ENCODE measurements at regions not wholly inside any gene's neighbourhood (a gene's known extent, or its start where the extent isn't known, plus 50 kb on each side); places are given as distances from the start of the nearest gene placed in this dataset.

DNA sequence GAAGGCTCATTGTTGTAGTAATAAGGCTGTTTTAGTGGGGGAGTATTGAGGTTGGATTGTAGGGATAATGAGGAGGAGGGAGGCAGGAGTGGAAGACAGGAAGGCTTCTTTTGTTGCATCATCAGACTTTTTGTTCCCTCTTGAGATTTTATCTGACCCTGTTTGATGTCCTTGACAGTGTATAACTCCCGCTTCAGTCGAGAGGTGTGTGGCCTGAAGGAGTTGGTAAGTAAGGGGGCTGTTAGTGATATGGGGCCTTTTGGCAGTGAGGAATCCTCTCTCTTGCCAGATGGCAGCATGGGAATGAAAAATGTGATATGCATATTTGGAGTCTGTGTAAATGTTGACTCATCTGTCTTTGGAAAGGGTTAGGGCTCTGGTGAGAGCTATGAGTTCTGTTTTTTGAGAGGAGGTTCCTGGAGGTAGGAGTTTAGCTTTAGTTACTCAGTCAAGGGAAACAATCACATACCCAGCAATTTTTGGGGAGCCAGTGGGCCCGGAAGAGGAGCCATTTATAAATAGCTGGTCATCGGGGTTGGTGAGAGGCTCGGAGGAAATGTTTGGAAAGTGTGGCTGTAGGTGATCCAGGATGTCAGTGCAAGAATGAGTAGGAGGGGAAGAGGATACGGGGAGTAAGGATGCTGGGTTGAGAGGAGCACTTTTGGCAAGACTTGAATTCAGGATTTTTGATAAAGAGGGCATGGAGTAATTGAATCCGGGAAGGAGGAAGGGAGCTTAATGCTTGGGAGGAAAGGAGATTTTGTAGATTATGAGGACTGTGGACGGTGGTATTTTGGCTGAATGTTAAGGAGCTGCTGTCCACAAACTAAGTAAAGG lies 136.7 kb upstream of the ETV3 start:
- no peak for DNase-seq (ENCODE audit: low read depth)
- no peaks in the 10 kb centered on the region for H3K36me3 ChIP-seq (ENCODE audit: control insufficient read depth, insufficient read depth, low read length)
- TF ChIP-seq, protein P1, sequence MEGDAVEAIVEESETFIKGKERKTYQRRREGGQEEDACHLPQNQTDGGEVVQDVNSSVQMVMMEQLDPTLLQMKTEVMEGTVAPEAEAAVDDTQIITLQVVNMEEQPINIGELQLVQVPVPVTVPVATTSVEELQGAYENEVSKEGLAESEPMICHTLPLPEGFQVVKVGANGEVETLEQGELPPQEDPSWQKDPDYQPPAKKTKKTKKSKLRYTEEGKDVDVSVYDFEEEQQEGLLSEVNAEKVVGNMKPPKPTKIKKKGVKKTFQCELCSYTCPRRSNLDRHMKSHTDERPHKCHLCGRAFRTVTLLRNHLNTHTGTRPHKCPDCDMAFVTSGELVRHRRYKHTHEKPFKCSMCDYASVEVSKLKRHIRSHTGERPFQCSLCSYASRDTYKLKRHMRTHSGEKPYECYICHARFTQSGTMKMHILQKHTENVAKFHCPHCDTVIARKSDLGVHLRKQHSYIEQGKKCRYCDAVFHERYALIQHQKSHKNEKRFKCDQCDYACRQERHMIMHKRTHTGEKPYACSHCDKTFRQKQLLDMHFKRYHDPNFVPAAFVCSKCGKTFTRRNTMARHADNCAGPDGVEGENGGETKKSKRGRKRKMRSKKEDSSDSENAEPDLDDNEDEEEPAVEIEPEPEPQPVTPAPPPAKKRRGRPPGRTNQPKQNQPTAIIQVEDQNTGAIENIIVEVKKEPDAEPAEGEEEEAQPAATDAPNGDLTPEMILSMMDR (IDR thresholded peaks at IDR 0.05; ENCODE audit: insufficient read depth, low read length, poor library complexity, severe bottlenecking), result no peak
- H3K27me3 ChIP-seq (ENCODE audit: control insufficient read depth, insufficient read depth, low read length), result peaks cover 17% of the 10 kb centered on the region
- H3K4me3 ChIP-seq (ENCODE audit: low read depth, low read length), result no peak overlapping the region

DNA sequence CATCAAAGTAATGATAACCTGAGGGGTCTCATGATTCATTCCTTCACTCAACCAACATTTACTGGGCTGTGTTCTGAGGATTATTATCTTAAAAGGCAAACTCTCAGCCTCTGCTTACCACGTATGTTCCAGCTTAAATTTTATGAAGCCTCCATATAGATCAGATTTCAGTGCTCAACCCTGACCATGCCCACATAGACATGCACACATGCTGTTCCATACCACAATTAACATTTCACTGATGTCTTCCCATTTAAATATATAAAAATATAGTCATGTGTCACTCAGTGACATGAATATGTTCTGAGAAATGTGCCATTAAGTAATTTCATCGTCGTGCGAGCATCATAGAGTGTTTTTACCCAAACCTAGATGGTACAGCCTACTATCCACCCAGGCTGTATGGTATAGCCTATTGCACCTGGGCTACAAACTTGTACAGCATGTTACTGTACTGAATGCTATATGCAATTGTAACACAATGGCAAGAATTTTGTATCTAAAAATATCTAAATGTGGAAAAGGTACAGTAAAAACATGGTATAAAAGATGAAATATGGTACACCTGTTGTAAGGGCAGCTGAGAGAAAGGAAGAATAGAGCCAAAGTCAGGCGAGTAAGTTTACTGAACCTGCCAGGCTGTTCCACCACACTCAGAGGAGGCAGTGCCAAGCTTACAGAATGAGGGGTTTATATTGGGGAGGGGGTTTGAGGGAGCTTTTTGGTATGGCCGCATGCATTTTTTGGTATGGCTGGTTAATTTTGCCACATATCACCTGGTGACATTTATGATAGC lies 134.7 kb upstream of the ETV3 start:
- Histone ChIP-seq H3K27me3 (ENCODE audit: control insufficient read depth, insufficient read depth, low read length) (peaks cover 2% of the 10 kb centered on the region), H3K4me3 (ENCODE audit: low read depth, low read length) (no peak overlapping the region), H3K36me3 (ENCODE audit: control insufficient read depth, insufficient read depth, low read length) (no peaks in the 10 kb centered on the region)
- DNase-seq (ENCODE audit: low read depth), result no peak
- TF ChIP-seq, protein P1 (IDR thresholded peaks at IDR 0.05; ENCODE audit: insufficient read depth, low read length, poor library complexity, severe bottlenecking), result no peak

DNA sequence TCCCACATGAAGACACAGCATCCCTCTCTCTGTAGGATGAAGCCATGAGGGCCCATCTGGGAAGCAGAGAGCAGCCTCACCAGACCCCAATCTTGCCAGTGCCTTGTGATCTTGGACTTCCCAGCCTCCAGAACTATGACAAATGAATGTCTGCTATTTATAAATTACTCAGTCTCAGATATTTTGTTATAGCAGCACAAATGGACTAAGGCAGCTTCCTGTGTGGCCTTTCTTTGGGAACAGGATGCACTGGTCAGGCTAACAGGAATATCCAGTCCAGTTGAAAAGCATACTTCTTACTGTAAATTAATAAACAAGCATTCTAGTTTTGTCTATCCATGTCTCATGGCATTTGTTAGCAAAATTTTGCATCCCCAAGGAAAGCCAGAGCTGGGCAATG lies 134.1 kb upstream of the ETV3 start:
- no peak for DNase-seq (ENCODE audit: low read depth)
- H3K36me3 ChIP-seq (ENCODE audit: control insufficient read depth, insufficient read depth, low read length), result no peaks in the 10 kb centered on the region
- peaks cover 2% of the 10 kb centered on the region for H3K27me3 ChIP-seq (ENCODE audit: control insufficient read depth, insufficient read depth, low read length)
- no peak overlapping the region for H3K4me3 ChIP-seq (ENCODE audit: low read depth, low read length)
- TF ChIP-seq, protein P1 (IDR thresholded peaks at IDR 0.05; ENCODE audit: insufficient read depth, low read length, poor library complexity, severe bottlenecking), result no peak

DNA sequence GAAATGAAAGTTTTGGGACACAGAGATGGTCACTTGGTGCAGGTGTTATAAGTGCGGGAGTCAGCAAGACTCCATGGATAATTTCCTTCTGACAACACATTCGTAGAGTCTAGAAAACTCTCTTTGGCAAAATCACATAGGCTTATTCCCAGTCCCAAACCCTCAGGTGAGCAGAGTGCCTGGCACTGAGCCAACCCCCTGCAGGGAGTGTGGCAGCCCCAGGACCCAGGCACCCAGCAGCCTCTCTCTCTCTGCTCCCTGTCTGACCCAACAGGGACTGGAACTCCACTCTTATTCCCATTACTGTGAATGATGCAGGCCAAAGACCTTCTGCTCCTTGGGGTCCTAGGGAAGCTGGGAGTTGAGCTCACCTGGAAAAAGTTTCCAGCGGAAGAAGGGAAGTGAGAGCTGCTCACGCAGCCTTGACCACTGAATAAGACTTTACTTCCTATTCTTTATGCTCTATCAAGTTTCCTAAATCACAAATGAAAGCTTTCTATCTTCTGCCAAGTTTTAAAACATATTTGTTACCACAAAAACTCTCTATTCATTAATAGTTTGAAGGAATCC lies 132.6 kb upstream of the ETV3 start:
- Histone ChIP-seq H3K4me3 (ENCODE audit: low read depth, low read length) (no peak overlapping the region), H3K27me3 (ENCODE audit: control insufficient read depth, insufficient read depth, low read length) (peaks cover 2% of the 10 kb centered on the region), H3K36me3 (ENCODE audit: control insufficient read depth, insufficient read depth, low read length) (no peaks in the 10 kb centered on the region)
- no peak for DNase-seq (ENCODE audit: low read depth)
- TF ChIP-seq, protein P1 (IDR thresholded peaks at IDR 0.05; ENCODE audit: insufficient read depth, low read length, poor library complexity, severe bottlenecking), result no peak

DNA sequence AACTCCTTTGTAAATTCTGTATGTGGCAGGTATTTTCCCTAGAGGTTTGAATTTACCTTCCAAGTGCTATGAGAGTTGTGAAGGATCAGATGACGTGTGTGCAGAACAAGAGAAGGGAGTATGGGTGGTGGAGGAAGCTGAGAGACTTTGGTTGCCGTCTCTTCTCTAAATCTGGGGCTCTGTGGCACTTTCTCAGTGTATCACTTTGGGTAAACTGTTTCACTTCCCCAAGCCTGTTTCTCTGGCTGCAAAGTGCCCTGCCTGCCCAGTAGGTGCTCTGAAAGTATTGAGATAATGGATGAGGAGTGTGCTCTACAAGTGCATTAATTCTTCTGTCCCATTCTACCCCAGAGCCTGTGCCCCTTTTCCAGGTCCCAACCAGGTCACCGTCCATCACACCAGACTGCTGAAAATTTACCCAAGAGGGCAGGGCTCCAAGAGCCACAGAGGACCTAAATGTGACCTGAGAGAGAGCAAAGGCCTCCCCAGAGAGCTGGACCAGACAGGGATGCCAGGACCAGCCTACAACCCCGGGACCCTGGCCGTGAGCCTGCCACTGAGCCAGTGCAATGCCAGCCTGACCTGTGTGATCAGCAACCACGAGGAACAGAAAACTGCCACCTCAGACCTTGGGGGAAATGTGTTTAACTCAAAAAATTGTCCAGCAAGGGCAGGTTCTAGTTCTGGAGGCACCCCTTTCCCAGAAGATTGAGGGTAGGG lies 131.6 kb upstream of the ETV3 start:
- Histone ChIP-seq H3K36me3 (ENCODE audit: control insufficient read depth, insufficient read depth, low read length) (no peaks in the 10 kb centered on the region), H3K27me3 (ENCODE audit: control insufficient read depth, insufficient read depth, low read length) (peaks cover 2% of the 10 kb centered on the region), H3K4me3 (ENCODE audit: low read depth, low read length) (no peak overlapping the region)
- TF ChIP-seq, protein P1 (IDR thresholded peaks at IDR 0.05; ENCODE audit: insufficient read depth, low read length, poor library complexity, severe bottlenecking), result no peak
- DNase-seq (ENCODE audit: low read depth), result no peak
